ENCODE measurements at regions not wholly inside any gene's neighbourhood (a gene's known extent, or its start where the extent isn't known, plus 50 kb on each side); places are given as distances from the start of the nearest gene placed in this dataset.
A peak's percentile ranks its signal among the peaks of the same experiment; 100 is the strongest.
"Not testable (repeated sequence)": the region's sequence is repeated elsewhere in the genome, so short reads cannot be mapped to it uniquely, and the experiment has no call there.

GRCh38 chr18:56423626-56424025, 214.8 kb downstream of the TXNL1 start:
- no peak for ATAC-seq (ENCODE audit: low FRiP score in 2 of 2)
- H3K4me3 ChIP-seq: no peak overlapping the region
- no peak for DNase-seq
- H3K27ac ChIP-seq: no peak overlapping the region
- no peak for TF ChIP-seq CTCF (IDR thresholded peaks at IDR 0.05)
- TF ChIP-seq EP300 (IDR thresholded peaks at IDR 0.05): no peak
- TF ChIP-seq POLR2AphosphoS5 (IDR thresholded peaks at IDR 0.05): no peak
- no peak for TF ChIP-seq POLR2A (IDR thresholded peaks at IDR 0.05)
- H3K27me3 ChIP-seq: no peaks in the 10 kb centered on the region
- no peaks in the 10 kb centered on the region for H3K9me3 ChIP-seq
- no peaks in the 10 kb centered on the region for H3K4me1 ChIP-seq
- H3K36me3 ChIP-seq: no peaks in the 10 kb centered on the region

GRCh38 chr18:56421647-56422046, 216.7 kb downstream of the TXNL1 start:
- DNase-seq: no peak
- Histone ChIP-seq H3K27me3 (no peaks in the 10 kb centered on the region), H3K27ac (no peak overlapping the region), H3K4me1 (no peaks in the 10 kb centered on the region), H3K9me3 (no peaks in the 10 kb centered on the region), H3K4me3 (no peak overlapping the region), H3K36me3 (no peaks in the 10 kb centered on the region)
- ATAC-seq (ENCODE audit: low FRiP score in 2 of 2): no peak
- TF ChIP-seq POLR2AphosphoS5 (IDR thresholded peaks at IDR 0.05): no peak
- no peak for TF ChIP-seq EP300 (IDR thresholded peaks at IDR 0.05)
- no peak for TF ChIP-seq POLR2A (IDR thresholded peaks at IDR 0.05)
- no peak for TF ChIP-seq CTCF (IDR thresholded peaks at IDR 0.05)
- 95 to 97% methylated on average over 2 of the region's 2 CpGs for WGBS, 2 donors

- H3K4me1 ChIP-seq; H3K27me3 ChIP-seq; DNase-seq; H3K9me3 ChIP-seq; H3K4me3 ChIP-seq; H3K27ac ChIP-seq; H3K36me3 ChIP-seq; ATAC-seq (ENCODE audit: low FRiP score in 2 of 2): not testable (repeated sequence)
- WGBS, 2 donors: 97 to 99% methylated on average over 5 of the region's 5 CpGs
Observed at GRCh38 chr18:56420868-56421267, 217.5 kb downstream of the TXNL1 start.

GRCh38 chr18:56414357-56414756, 224.0 kb downstream of the TXNL1 start:
- Histone ChIP-seq H3K27me3 (no peaks in the 10 kb centered on the region), H3K27ac (no peak overlapping the region), H3K9me3 (peaks cover 0 to 4% (median 0%) of the 10 kb centered on the region in 4 donors), H3K36me3 (no peaks in the 10 kb centered on the region), H3K4me1 (no peaks in the 10 kb centered on the region), H3K4me3 (no peak overlapping the region)
- DNase-seq: peak in 1 of 2 donors; percentile 10
- 93 to 97% methylated on average over 2 of the region's 2 CpGs for WGBS, 2 donors
- TF ChIP-seq POLR2A (IDR thresholded peaks at IDR 0.05) (no peak), EP300 (IDR thresholded peaks at IDR 0.05) (no peak), POLR2AphosphoS5 (IDR thresholded peaks at IDR 0.05) (no peak), CTCF (IDR thresholded peaks at IDR 0.05) (no peak)
- no peak for ATAC-seq (ENCODE audit: low FRiP score in 2 of 2)

GRCh38 chr18:56413862-56414261, 224.5 kb downstream of the TXNL1 start:
- H3K36me3 ChIP-seq: no peaks in the 10 kb centered on the region
- H3K9me3 ChIP-seq: peaks cover 0 to 4% (median 0%) of the 10 kb centered on the region in 4 donors
- no peak overlapping the region for H3K27ac ChIP-seq
- WGBS, 2 donors: 75 to 83% methylated on average over 2 to 3 of the region's 3 CpGs
- H3K4me3 ChIP-seq: no peak overlapping the region
- no peaks in the 10 kb centered on the region for H3K4me1 ChIP-seq
- peak in 1 of 2 donors; percentile 6 for DNase-seq
- TF ChIP-seq POLR2A (IDR thresholded peaks at IDR 0.05): no peak
- TF ChIP-seq CTCF (IDR thresholded peaks at IDR 0.05): no peak
- no peak for TF ChIP-seq POLR2AphosphoS5 (IDR thresholded peaks at IDR 0.05)
- TF ChIP-seq EP300 (IDR thresholded peaks at IDR 0.05): no peak
- no peak for ATAC-seq (ENCODE audit: low FRiP score in 2 of 2)
- H3K27me3 ChIP-seq: no peaks in the 10 kb centered on the region
